ENCODE measurements at regions not wholly inside any gene's neighbourhood (a gene's known extent, or its start where the extent isn't known, plus 50 kb on each side); places are given as distances from the start of the nearest gene placed in this dataset.

GRCh38 chr1:38246955-38247952 is 200.7 kb upstream of the POU3F1 start:
- FAIRE-seq = no peak
- no peak for DNase-seq (ENCODE audit: insufficient read length, low spot score)
- TF ChIP-seq PAX5 (IDR thresholded peaks at IDR 0.05; ENCODE audit: insufficient read depth, low read length, severe bottlenecking) (no peak), SPI1 (IDR thresholded peaks at IDR 0.05; ENCODE audit: low read depth, low read length) (no peak), POLR2AphosphoS5 (IDR thresholded peaks at IDR 0.05; ENCODE audit: low read depth, low read length) (no peak), POLR2A (IDR thresholded peaks at IDR 0.05; ENCODE audit: low read depth, low read length) (no peak), TAF1 (IDR thresholded peaks at IDR 0.05; ENCODE audit: low read depth, low read length) (no peak), POU2F2 (IDR thresholded peaks at IDR 0.05; ENCODE audit: low read depth, low read length) (no peak)

- DNase-seq (ENCODE audit: insufficient read length, low spot score) (no peak), FAIRE-seq (no peak)
- TF ChIP-seq POLR2AphosphoS5 (IDR thresholded peaks at IDR 0.05; ENCODE audit: low read depth, low read length) = no peak
- TF ChIP-seq TAF1 (IDR thresholded peaks at IDR 0.05; ENCODE audit: low read depth, low read length) = no peak
- no peak for TF ChIP-seq PAX5 (IDR thresholded peaks at IDR 0.05; ENCODE audit: insufficient read depth, low read length, severe bottlenecking)
- TF ChIP-seq POLR2A (IDR thresholded peaks at IDR 0.05; ENCODE audit: low read depth, low read length) = no peak
- no peak for TF ChIP-seq SPI1 (IDR thresholded peaks at IDR 0.05; ENCODE audit: low read depth, low read length)
- no peak for TF ChIP-seq POU2F2 (IDR thresholded peaks at IDR 0.05; ENCODE audit: low read depth, low read length)
Observed at GRCh38 chr1:38244218-38244845, 197.7 kb upstream of the POU3F1 start.

- no peak for FAIRE-seq
- DNase-seq (ENCODE audit: insufficient read length, low spot score) = no peak
- TF ChIP-seq POLR2AphosphoS5 (IDR thresholded peaks at IDR 0.05; ENCODE audit: low read depth, low read length) (no peak), SPI1 (IDR thresholded peaks at IDR 0.05; ENCODE audit: low read depth, low read length) (no peak), TAF1 (IDR thresholded peaks at IDR 0.05; ENCODE audit: low read depth, low read length) (no peak), PAX5 (IDR thresholded peaks at IDR 0.05; ENCODE audit: insufficient read depth, low read length, severe bottlenecking) (no peak), POLR2A (IDR thresholded peaks at IDR 0.05; ENCODE audit: low read depth, low read length) (no peak), POU2F2 (IDR thresholded peaks at IDR 0.05; ENCODE audit: low read depth, low read length) (no peak)
Observed at GRCh38 chr1:38243106-38243505, 196.5 kb upstream of the POU3F1 start.

- TF ChIP-seq POLR2A (IDR thresholded peaks at IDR 0.05; ENCODE audit: low read depth, low read length) (no peak), PAX5 (IDR thresholded peaks at IDR 0.05; ENCODE audit: insufficient read depth, low read length, severe bottlenecking) (no peak), POU2F2 (IDR thresholded peaks at IDR 0.05; ENCODE audit: low read depth, low read length) (no peak), POLR2AphosphoS5 (IDR thresholded peaks at IDR 0.05; ENCODE audit: low read depth, low read length) (no peak), SPI1 (IDR thresholded peaks at IDR 0.05; ENCODE audit: low read depth, low read length) (no peak), TAF1 (IDR thresholded peaks at IDR 0.05; ENCODE audit: low read depth, low read length) (no peak)
- DNase-seq (ENCODE audit: insufficient read length, low spot score) (no peak), FAIRE-seq (no peak)
Observed at GRCh38 chr1:38242506-38242905, 195.9 kb upstream of the POU3F1 start.

- no peak for FAIRE-seq
- no peak for DNase-seq (ENCODE audit: insufficient read length, low spot score)
- no peak for TF ChIP-seq TAF1 (IDR thresholded peaks at IDR 0.05; ENCODE audit: low read depth, low read length)
- TF ChIP-seq POU2F2 (IDR thresholded peaks at IDR 0.05; ENCODE audit: low read depth, low read length) = no peak
Observed at GRCh38 chr1:38241594-38242334, 195.2 kb upstream of the POU3F1 start.

- no peak for FAIRE-seq
- no peak for DNase-seq (ENCODE audit: insufficient read length, low spot score)
- TF ChIP-seq POLR2A (IDR thresholded peaks at IDR 0.05; ENCODE audit: low read depth, low read length) (no peak), POLR2AphosphoS5 (IDR thresholded peaks at IDR 0.05; ENCODE audit: low read depth, low read length) (no peak), PAX5 (IDR thresholded peaks at IDR 0.05; ENCODE audit: insufficient read depth, low read length, severe bottlenecking) (no peak), TAF1 (IDR thresholded peaks at IDR 0.05; ENCODE audit: low read depth, low read length) (no peak), POU2F2 (IDR thresholded peaks at IDR 0.05; ENCODE audit: low read depth, low read length) (no peak), SPI1 (IDR thresholded peaks at IDR 0.05; ENCODE audit: low read depth, low read length) (no peak)
Observed at GRCh38 chr1:38240618-38241017, 194.0 kb upstream of the POU3F1 start.

GRCh38 chr1:38239258-38239835 is 192.8 kb upstream of the POU3F1 start:
- no peak for DNase-seq (ENCODE audit: insufficient read length, low spot score)
- TF ChIP-seq SPI1 (IDR thresholded peaks at IDR 0.05; ENCODE audit: low read depth, low read length) (no peak), POU2F2 (IDR thresholded peaks at IDR 0.05; ENCODE audit: low read depth, low read length) (no peak)

GRCh38 chr1:38238294-38238693 is 191.7 kb upstream of the POU3F1 start:
- no peak for DNase-seq (ENCODE audit: insufficient read length, low spot score)
- TF ChIP-seq POU2F2 (IDR thresholded peaks at IDR 0.05; ENCODE audit: low read depth, low read length) (no peak), POLR2AphosphoS5 (IDR thresholded peaks at IDR 0.05; ENCODE audit: low read depth, low read length) (no peak), PAX5 (IDR thresholded peaks at IDR 0.05; ENCODE audit: insufficient read depth, low read length, severe bottlenecking) (no peak), POLR2A (IDR thresholded peaks at IDR 0.05; ENCODE audit: low read depth, low read length) (no peak), TAF1 (IDR thresholded peaks at IDR 0.05; ENCODE audit: low read depth, low read length) (no peak), SPI1 (IDR thresholded peaks at IDR 0.05; ENCODE audit: low read depth, low read length) (no peak)
- no peak for FAIRE-seq

More at GRCh38 chr1:38239258-38239835, 192.8 kb upstream of the POU3F1 start:
- no peak for FAIRE-seq

GRCh38 chr1:38235705-38236104 is 189.1 kb upstream of the POU3F1 start:
- FAIRE-seq (no peak), DNase-seq (ENCODE audit: insufficient read length, low spot score) (no peak)
- TF ChIP-seq POU2F2 (IDR thresholded peaks at IDR 0.05; ENCODE audit: low read depth, low read length) (no peak), POLR2AphosphoS5 (IDR thresholded peaks at IDR 0.05; ENCODE audit: low read depth, low read length) (no peak), POLR2A (IDR thresholded peaks at IDR 0.05; ENCODE audit: low read depth, low read length) (no peak), TAF1 (IDR thresholded peaks at IDR 0.05; ENCODE audit: low read depth, low read length) (no peak), SPI1 (IDR thresholded peaks at IDR 0.05; ENCODE audit: low read depth, low read length) (no peak), PAX5 (IDR thresholded peaks at IDR 0.05; ENCODE audit: insufficient read depth, low read length, severe bottlenecking) (no peak)

All from GM12891 (cell line).